ENCODE measurements at regions not wholly inside any gene's neighbourhood (a gene's known extent, or its start where the extent isn't known, plus 50 kb on each side); places are given as distances from the start of the nearest gene placed in this dataset.

- Mint-ChIP-seq H3K27me3 (no peaks in the 10 kb centered on the region), H3K9me3 (no peaks in the 10 kb centered on the region), H3K27ac (no peak overlapping the region), H3K36me3 (ENCODE audit: low read depth) (no peaks in the 10 kb centered on the region), H3K4me3 (no peak overlapping the region), H3K4me1 (no peaks in the 10 kb centered on the region)
- DNase-seq, result no peak
- intact Hi-C loops (cut with micrococcal nuclease), result no loop called here
These were observed 434.1 kb downstream of the DNAJB9 start for GRCh38 chr7:109003742-109004141.

DNA sequence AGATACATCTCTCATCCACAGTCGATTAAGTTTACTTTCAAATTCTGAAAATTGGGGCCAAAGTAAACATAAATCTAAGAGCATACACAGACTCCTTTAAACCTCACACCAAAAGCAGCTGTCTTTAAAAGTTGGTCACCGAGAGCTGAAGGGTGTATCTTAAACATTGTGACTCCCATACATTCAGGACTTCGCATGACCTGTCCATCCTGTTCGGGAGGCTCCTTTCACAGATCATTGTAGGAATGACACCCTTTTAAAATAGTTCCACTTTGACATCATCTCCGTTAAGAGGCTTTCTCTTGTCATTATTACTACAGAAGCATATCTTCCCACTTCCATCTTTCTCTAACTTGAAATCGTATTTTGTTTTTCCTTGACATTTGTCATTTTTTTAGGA, 440.0 kb downstream of the DNAJB9 start:
- intact Hi-C loops (cut with micrococcal nuclease), result no loop called here
- H3K27me3 Mint-ChIP-seq, result no peaks in the 10 kb centered on the region
- H3K27ac Mint-ChIP-seq, result no peak overlapping the region
- no peak overlapping the region for H3K4me3 Mint-ChIP-seq
- H3K9me3 Mint-ChIP-seq, result peaks cover 3% of the 10 kb centered on the region
- no peak for DNase-seq
- H3K36me3 Mint-ChIP-seq (ENCODE audit: low read depth), result no peaks in the 10 kb centered on the region
- no peaks in the 10 kb centered on the region for H3K4me1 Mint-ChIP-seq

GRCh38 chr7:109020251-109020650, 450.6 kb downstream of the DNAJB9 start:
- Mint-ChIP-seq H3K36me3 (ENCODE audit: low read depth) (no peaks in the 10 kb centered on the region), H3K9me3 (peaks cover 7% of the 10 kb centered on the region), H3K27me3 (no peaks in the 10 kb centered on the region), H3K4me3 (no peak overlapping the region), H3K4me1 (no peaks in the 10 kb centered on the region), H3K27ac (no peak overlapping the region)
- intact Hi-C loops (cut with micrococcal nuclease), result no loop called here
- DNase-seq, result no peak

- Mint-ChIP-seq H3K4me3 (no peak overlapping the region), H3K9me3 (peaks cover 5% of the 10 kb centered on the region), H3K36me3 (ENCODE audit: low read depth) (no peaks in the 10 kb centered on the region), H3K27ac (no peak overlapping the region), H3K27me3 (no peaks in the 10 kb centered on the region), H3K4me1 (no peaks in the 10 kb centered on the region)
- DNase-seq, result no peak
- intact Hi-C loops (cut with micrococcal nuclease), result no loop called here
These were observed 451.7 kb downstream of the DNAJB9 start for GRCh38 chr7:109021390-109021789.

DNA sequence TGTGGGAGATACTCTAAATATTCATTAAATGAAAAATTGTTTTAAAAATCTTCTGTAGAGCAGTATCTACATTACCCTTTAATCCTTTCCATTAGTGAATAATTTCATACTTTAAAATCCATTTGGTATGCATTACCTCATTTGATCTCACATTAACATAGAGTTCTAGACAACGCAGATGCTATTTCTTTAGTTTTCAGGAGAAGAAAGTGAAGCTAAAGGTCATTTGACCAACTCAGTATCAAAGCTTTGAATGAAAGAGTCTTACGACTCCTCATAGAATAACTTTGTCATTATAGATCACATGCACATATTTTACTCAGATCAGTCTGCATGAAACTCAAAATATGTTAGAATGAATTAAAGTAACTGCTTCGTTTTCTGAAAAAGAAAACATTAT, 460.2 kb downstream of the DNAJB9 start:
- intact Hi-C loops (cut with micrococcal nuclease), result no loop called here
- no peak for DNase-seq
- peaks cover 12% of the 10 kb centered on the region for H3K9me3 Mint-ChIP-seq
- H3K4me3 Mint-ChIP-seq, result no peak overlapping the region
- H3K27me3 Mint-ChIP-seq, result no peaks in the 10 kb centered on the region
- no peak overlapping the region for H3K27ac Mint-ChIP-seq
- no peaks in the 10 kb centered on the region for H3K4me1 Mint-ChIP-seq
- no peaks in the 10 kb centered on the region for H3K36me3 Mint-ChIP-seq (ENCODE audit: low read depth)

GRCh38 chr7:109044691-109045090, 475.0 kb downstream of the DNAJB9 start:
- DNase-seq, result no peak
- Mint-ChIP-seq H3K4me3 (no peak overlapping the region), H3K27ac (no peak overlapping the region), H3K9me3 (no peaks in the 10 kb centered on the region), H3K27me3 (no peaks in the 10 kb centered on the region), H3K4me1 (no peaks in the 10 kb centered on the region), H3K36me3 (ENCODE audit: low read depth) (no peaks in the 10 kb centered on the region)
- intact Hi-C loops (cut with micrococcal nuclease), result no loop called here

DNA sequence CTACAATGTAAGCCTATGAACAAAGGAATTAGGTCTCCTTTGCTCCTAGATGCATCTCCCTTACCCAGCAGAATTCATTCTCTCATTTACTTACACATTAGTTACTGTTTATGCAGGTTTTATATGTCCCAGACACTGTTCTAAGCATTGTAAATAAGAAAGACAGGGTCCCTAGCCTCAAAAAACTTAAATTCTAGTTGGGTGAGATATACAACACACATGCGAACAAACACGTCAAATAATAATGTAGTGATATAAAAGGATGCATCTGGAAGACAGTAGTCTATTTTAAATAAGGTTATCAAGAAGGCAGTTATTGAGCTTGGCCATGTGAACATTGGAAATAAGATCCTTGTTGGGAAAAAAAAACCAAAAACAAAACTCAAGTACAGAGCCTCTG, 479.7 kb downstream of the DNAJB9 start:
- Mint-ChIP-seq H3K4me3 (no peak overlapping the region), H3K27me3 (no peaks in the 10 kb centered on the region), H3K9me3 (no peaks in the 10 kb centered on the region), H3K27ac (no peak overlapping the region), H3K36me3 (ENCODE audit: low read depth) (no peaks in the 10 kb centered on the region), H3K4me1 (no peaks in the 10 kb centered on the region)
- intact Hi-C loops (cut with micrococcal nuclease), result no loop called here
- DNase-seq, result no peak

GRCh38 chr7:109059089-109059488, 489.4 kb downstream of the DNAJB9 start:
- Mint-ChIP-seq H3K36me3 (ENCODE audit: low read depth) (no peaks in the 10 kb centered on the region), H3K9me3 (no peaks in the 10 kb centered on the region), H3K27me3 (no peaks in the 10 kb centered on the region), H3K4me3 (no peak overlapping the region), H3K4me1 (no peaks in the 10 kb centered on the region), H3K27ac (no peak overlapping the region)
- intact Hi-C loops (cut with micrococcal nuclease), result no loop called here
- DNase-seq, result no peak

DNA sequence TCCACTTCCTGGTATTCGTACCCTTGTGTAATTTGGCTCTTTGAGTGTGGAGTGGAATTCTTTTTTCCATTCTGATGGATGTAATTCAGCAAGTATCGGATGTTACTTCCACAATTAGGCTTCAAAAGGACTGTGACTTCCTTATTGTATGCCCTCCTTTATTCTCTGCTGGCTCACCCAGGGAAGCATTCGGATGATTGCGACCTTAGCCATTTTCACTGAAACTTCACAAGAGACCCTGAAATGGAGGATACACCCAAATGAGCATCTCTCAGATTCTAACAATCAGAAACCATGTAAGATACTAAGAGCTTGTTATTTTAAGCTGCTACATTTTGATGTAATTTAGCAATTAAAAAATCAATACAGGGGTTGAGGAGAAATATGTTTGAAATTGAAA, 493.1 kb downstream of the DNAJB9 start:
- Mint-ChIP-seq H3K9me3 (no peaks in the 10 kb centered on the region), H3K4me1 (no peaks in the 10 kb centered on the region), H3K27me3 (no peaks in the 10 kb centered on the region), H3K36me3 (ENCODE audit: low read depth) (no peaks in the 10 kb centered on the region), H3K4me3 (no peak overlapping the region), H3K27ac (no peak overlapping the region)
- intact Hi-C loops (cut with micrococcal nuclease), result no loop called here
- no peak for DNase-seq

DNA sequence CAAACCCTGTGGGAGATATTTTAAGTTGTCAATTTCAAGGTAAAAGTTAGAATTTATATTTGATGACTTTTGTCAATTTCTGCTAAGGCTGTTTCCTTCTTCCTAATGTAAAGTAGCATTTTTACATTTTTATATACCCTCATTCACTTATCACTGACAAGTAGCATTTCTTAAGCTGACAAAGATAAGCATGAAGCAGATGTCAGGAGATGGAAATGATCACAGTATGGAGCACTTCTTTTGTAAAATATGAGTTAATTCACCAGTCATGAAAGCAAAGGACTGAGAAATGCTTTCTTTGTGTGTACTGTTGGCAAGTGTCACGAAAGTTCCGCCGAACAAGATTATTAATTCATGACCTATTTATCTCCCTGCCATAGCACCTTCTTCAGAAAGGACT, 503.9 kb downstream of the DNAJB9 start:
- Mint-ChIP-seq H3K27ac (no peak overlapping the region), H3K4me1 (no peaks in the 10 kb centered on the region), H3K9me3 (no peaks in the 10 kb centered on the region), H3K36me3 (ENCODE audit: low read depth) (no peaks in the 10 kb centered on the region), H3K27me3 (no peaks in the 10 kb centered on the region), H3K4me3 (no peak overlapping the region)
- intact Hi-C loops (cut with micrococcal nuclease), result no loop called here
- no peak for DNase-seq

DNA sequence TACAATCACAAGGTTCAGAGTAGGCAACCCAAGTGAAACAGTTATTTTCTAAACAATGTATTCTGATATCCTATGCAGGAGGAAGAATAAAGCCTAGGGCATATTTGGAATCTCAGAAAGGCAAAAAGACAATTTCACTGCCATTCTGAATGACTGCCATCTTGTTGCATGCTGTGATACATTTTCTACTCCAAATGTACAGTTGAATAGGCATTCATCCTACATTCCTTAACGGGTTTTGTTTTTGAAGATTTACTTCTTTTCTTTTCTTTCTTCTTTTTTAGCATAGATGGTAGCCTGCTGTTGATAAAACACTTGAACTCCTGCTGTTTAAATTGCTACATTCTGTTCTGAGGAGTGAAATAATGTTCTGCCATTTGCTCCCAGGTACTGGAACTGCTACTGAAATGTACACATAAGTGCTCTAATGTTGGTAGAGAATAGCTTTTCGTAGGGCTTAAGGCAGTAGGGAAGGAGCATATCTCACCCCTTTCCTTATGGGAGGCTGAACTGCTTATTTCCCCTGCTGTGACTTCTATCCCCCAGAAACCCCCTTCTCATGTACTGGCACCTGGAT, 506.8 kb downstream of the DNAJB9 start:
- H3K27me3 Mint-ChIP-seq, result no peaks in the 10 kb centered on the region
- no peak for DNase-seq
- H3K36me3 Mint-ChIP-seq (ENCODE audit: low read depth), result no peaks in the 10 kb centered on the region
- no peaks in the 10 kb centered on the region for H3K9me3 Mint-ChIP-seq
- no peak overlapping the region for H3K4me3 Mint-ChIP-seq
- H3K27ac Mint-ChIP-seq, result no peak overlapping the region
- H3K4me1 Mint-ChIP-seq, result no peaks in the 10 kb centered on the region
- intact Hi-C loops (cut with micrococcal nuclease), result no loop called here

DNA sequence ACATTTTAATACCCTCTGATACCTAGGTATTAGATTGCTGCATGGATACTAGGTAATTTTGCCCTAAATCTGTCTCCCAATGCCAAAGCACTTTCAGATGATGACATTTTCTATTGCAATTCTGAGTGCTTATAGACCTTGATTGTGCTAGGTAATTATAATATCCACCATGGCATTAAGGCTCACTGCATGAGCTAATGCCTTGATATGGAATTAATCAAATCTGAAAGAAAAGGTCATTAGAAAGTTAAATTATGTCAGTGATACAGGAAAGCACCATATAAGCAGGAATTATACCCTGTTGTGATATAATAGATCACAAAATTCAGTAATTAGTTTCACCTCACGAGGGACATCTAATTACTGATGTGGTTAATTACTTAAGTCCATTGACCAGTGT, 521.4 kb downstream of the DNAJB9 start:
- intact Hi-C loops (cut with micrococcal nuclease), result no loop called here
- Mint-ChIP-seq H3K27me3 (no peaks in the 10 kb centered on the region), H3K9me3 (peaks cover 7% of the 10 kb centered on the region), H3K36me3 (ENCODE audit: low read depth) (no peaks in the 10 kb centered on the region), H3K4me3 (no peak overlapping the region), H3K4me1 (no peaks in the 10 kb centered on the region), H3K27ac (no peak overlapping the region)
- no peak for DNase-seq

DNA sequence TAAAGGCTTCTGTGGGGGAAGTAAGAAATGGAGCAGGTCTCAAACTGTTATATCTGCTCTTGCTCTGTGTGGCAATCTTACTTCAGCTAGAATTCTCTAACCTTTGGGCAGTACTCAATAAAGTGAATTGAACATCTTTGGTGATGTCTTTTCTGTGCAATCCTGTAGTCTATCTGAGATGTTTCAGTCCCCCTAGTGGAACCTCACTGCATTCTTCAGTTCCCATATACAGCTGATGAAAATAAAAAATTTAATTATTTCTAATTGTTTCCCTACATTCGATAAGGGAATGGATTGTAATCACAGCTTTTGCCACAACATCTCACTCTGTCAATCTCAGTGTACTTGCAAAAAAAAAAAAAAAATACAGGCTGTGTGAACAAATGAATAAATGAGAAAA, 522.6 kb downstream of the DNAJB9 start:
- H3K4me3 Mint-ChIP-seq, result no peak overlapping the region
- H3K27me3 Mint-ChIP-seq, result no peaks in the 10 kb centered on the region

DNA sequence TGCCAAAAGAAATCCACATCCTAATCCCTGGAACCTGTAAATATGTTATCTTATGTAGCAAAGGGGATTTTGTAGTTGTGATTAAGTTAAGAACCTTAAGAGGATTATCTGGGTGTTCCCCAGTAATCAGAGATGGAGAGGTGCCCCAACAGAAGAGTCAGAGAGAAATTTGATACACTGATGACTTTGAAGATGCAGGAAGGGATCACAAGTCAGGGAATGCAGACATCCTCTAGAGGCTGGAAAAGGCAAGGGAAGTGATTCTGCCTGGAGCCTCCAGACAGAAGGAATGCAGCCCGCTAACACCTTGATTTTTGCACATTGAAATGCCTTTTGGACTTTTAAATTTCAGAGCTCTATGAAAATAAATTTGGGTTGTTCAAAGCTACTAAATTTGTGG, 531.7 kb downstream of the DNAJB9 start:
- no peaks in the 10 kb centered on the region for H3K4me1 Mint-ChIP-seq
- H3K27ac Mint-ChIP-seq, result no peak overlapping the region
- DNase-seq, result no peak
- no peaks in the 10 kb centered on the region for H3K27me3 Mint-ChIP-seq
- no peaks in the 10 kb centered on the region for H3K9me3 Mint-ChIP-seq
- intact Hi-C loops (cut with micrococcal nuclease), result no loop called here
- H3K4me3 Mint-ChIP-seq, result no peak overlapping the region
- H3K36me3 Mint-ChIP-seq (ENCODE audit: low read depth), result no peaks in the 10 kb centered on the region

More for the DNA sequence above, 522.6 kb downstream of the DNAJB9 start:
- peaks cover 7% of the 10 kb centered on the region for H3K9me3 Mint-ChIP-seq
- H3K4me1 Mint-ChIP-seq, result no peaks in the 10 kb centered on the region
- H3K27ac Mint-ChIP-seq, result no peak overlapping the region
- H3K36me3 Mint-ChIP-seq (ENCODE audit: low read depth), result no peaks in the 10 kb centered on the region
- intact Hi-C loops (cut with micrococcal nuclease), result no loop called here
- no peak for DNase-seq

DNA sequence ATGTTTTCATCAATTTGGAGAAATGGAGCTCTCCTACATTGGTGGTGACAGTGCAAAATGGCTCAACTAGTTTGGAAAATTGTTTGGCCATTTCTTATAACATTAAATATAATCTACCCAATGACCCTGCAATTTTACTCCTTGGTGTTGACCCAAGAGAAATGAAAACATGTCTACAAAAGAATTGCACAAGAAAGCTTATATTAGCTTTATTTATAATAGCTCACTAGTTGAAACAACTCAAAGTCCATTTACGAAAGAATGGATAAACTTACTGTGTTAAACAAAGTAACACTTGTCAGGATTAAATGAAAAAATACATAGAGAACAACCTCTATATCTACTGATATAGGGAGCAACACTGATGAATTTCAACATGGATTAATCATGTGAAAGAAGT, 539.9 kb downstream of the DNAJB9 start:
- no peak for DNase-seq
- H3K36me3 Mint-ChIP-seq (ENCODE audit: low read depth), result no peaks in the 10 kb centered on the region
- H3K9me3 Mint-ChIP-seq, result peaks cover 6% of the 10 kb centered on the region
- H3K4me3 Mint-ChIP-seq, result no peak overlapping the region
- H3K27me3 Mint-ChIP-seq, result no peaks in the 10 kb centered on the region
- intact Hi-C loops (cut with micrococcal nuclease), result no loop called here
- H3K27ac Mint-ChIP-seq, result no peak overlapping the region
- H3K4me1 Mint-ChIP-seq, result no peaks in the 10 kb centered on the region

Data from activated CD4-positive, alpha-beta T cell treated with anti-CD3 and anti-CD28 coated beads, Interleukin-2, amount 10 ng/mL, durations not matched to agents 24 days and 14 days (primary cell).